ENCODE measurements at regions not wholly inside any gene's neighbourhood (a gene's known extent, or its start where the extent isn't known, plus 50 kb on each side); places are given as distances from the start of the nearest gene placed in this dataset.

GRCh38 chr6:67394254-67394653 lies 1240.8 kb upstream of the ADGRB3 start:
- DNase-seq (ENCODE audit: low read depth), result no peak

- DNase-seq (ENCODE audit: low read depth), result no peak
Observed at GRCh38 chr6:67393356-67393755, 1241.7 kb upstream of the ADGRB3 start.

- no peak for DNase-seq (ENCODE audit: low read depth)
Observed at GRCh38 chr6:67391955-67392354, 1243.1 kb upstream of the ADGRB3 start.

- no peak for DNase-seq (ENCODE audit: low read depth)
Observed at GRCh38 chr6:67369679-67370078, 1265.4 kb upstream of the ADGRB3 start.

GRCh38 chr6:67362976-67363375 lies 1272.1 kb upstream of the ADGRB3 start:
- DNase-seq (ENCODE audit: low read depth), result no peak

GRCh38 chr6:67361264-67361663 lies 1273.8 kb upstream of the ADGRB3 start:
- no peak for DNase-seq (ENCODE audit: low read depth)

- no peak for DNase-seq (ENCODE audit: low read depth)
Observed at GRCh38 chr6:67358241-67358640, 1276.8 kb upstream of the ADGRB3 start.

- DNase-seq (ENCODE audit: low read depth), result no peak
Observed at GRCh38 chr6:67353861-67354260, 1281.2 kb upstream of the ADGRB3 start.

- DNase-seq (ENCODE audit: low read depth), result no peak
Observed at GRCh38 chr6:67352717-67353116, 1282.4 kb upstream of the ADGRB3 start.

- no peak for DNase-seq (ENCODE audit: low read depth)
Observed at GRCh38 chr6:67350729-67351128, 1284.4 kb upstream of the ADGRB3 start.

- DNase-seq (ENCODE audit: low read depth), result no peak
Observed at GRCh38 chr6:67345946-67346345, 1289.1 kb upstream of the ADGRB3 start.

GRCh38 chr6:67336014-67336413 lies 1299.1 kb upstream of the ADGRB3 start:
- DNase-seq (ENCODE audit: low read depth), result no peak

- no peak for DNase-seq (ENCODE audit: low read depth)
Observed at GRCh38 chr6:67331304-67331703, 1303.8 kb upstream of the ADGRB3 start.

- DNase-seq (ENCODE audit: low read depth), result no peak
Observed at GRCh38 chr6:67328269-67328668, 1306.8 kb upstream of the ADGRB3 start.

GRCh38 chr6:67300430-67301040 lies 1334.5 kb upstream of the ADGRB3 start:
- no peak for DNase-seq (ENCODE audit: low read depth)

- no peak for DNase-seq (ENCODE audit: low read depth)
Observed at GRCh38 chr6:67292169-67292568, 1342.9 kb upstream of the ADGRB3 start.

- no peak for DNase-seq (ENCODE audit: low read depth)
Observed at GRCh38 chr6:67287566-67287965, 1347.5 kb upstream of the ADGRB3 start.

- DNase-seq (ENCODE audit: low read depth), result no peak
Observed at GRCh38 chr6:67285770-67286495, 1349.1 kb upstream of the ADGRB3 start.

- DNase-seq (ENCODE audit: low read depth), result no peak
Observed at GRCh38 chr6:67277312-67277711, 1357.8 kb upstream of the ADGRB3 start.

- no peak for DNase-seq (ENCODE audit: low read depth)
Observed at GRCh38 chr6:67265996-67266921, 1368.8 kb upstream of the ADGRB3 start.

GRCh38 chr6:67252663-67253062 lies 1382.4 kb upstream of the ADGRB3 start:
- no peak for DNase-seq (ENCODE audit: low read depth)

- DNase-seq (ENCODE audit: low read depth), result no peak
Observed at GRCh38 chr6:67248077-67248476, 1387.0 kb upstream of the ADGRB3 start.

- no peak for DNase-seq (ENCODE audit: low read depth)
Observed at GRCh38 chr6:67244037-67244436, 1391.0 kb upstream of the ADGRB3 start.

All from forelimb muscle (tissue), 1 donor.